GM18858 (cell line): ENCODE measurements at regions not wholly inside any gene's neighbourhood (a gene's known extent, or its start where the extent isn't known, plus 50 kb on each side); places are given as distances from the start of the nearest gene placed in this dataset.
"Not testable (repeated sequence)": the region's sequence is repeated elsewhere in the genome, so short reads cannot be mapped to it uniquely, and the experiment has no call there.

Experiments used
- ATAC-seq: cut with Tn5 transposase; IDR thresholded peaks from one replicate; pipeline ENCODE4 v1.9.1; 2021; ENCODE audit not compliant: unreplicated experiment

- ATAC-seq: no peak
Observed at GRCh38 chr2:138213624-138214023, 249.4 kb downstream of the HNMT start.

GRCh38 chr2:138215958-138216357 is 251.7 kb downstream of the HNMT start:
- ATAC-seq: no peak

DNA sequence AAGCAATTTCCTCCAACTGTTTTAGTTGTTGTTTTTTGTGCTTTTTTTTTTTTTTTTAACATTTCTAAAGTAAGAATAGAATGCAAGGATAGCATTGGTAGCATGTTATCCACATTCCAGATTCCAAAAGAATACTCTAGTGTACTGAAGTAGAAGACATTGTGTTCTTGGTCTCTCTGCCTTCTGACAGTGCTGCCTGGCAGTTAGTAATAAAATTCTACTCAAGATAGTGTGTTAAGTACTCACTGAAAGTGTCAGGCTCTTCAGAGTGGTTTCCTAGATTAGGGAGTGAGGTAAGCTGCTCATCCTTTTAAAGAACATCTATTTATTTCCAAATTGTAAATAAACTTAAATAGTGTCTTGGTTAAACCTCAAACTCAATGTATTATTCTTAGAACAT is 253.7 kb downstream of the HNMT start:
- ATAC-seq: no peak

DNA sequence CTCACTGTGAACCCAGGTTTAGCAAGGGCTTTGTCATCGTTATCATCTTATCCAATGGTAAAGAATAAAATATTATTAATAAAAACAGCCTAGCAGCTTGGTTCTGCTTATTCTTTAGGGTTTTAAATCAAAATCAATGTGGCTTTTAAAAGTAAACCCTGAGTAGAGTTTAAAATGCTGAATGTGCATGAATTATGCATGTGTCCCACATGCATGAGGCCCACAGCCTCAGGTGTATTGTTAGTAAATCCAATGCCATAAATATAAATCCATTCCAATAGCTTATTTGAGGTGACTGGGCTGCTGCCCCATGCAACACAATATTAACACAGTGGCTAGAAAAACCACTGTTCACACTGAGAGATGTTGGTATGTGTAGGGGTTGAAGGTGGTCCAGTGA is 254.1 kb downstream of the HNMT start:
- no peak for ATAC-seq

DNA sequence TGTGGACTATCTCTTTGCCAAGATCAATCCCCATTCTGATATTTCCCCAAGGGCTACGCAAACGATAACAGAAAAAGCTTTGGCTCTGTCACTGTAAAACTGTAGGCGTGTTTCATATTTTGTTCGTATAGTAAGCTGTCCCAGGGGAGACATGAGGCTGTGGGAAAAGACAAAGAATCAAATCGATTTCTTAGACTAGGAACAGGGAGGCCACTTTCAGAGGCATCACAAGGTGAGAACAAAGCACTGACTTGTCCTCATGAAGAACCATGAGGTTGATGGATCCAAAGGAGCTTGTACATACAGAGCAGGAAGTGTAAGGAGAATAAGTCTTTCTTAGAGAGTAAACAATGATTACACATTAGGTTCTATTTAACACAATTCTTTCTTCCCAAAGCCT is 255.7 kb downstream of the HNMT start:
- ATAC-seq: no peak

DNA sequence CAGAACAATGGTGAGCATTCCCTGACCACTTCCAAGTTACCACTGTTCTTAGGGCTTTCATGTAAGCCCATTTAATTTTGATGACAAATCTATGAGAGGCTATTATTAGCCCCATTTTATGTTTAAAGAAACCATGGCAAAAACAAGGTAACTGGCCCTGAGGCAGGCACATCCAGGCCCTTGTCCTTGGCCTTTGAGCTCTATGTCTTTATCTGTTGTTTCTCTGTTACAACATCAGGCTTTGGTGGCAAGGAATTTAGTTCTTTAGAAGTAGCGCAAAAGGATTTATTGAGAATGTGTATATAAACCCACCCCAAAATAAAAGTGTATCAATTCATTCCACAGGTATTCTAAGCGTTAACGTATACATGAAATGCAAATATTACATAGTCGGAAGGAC is 257.1 kb downstream of the HNMT start:
- ATAC-seq: no peak

DNA sequence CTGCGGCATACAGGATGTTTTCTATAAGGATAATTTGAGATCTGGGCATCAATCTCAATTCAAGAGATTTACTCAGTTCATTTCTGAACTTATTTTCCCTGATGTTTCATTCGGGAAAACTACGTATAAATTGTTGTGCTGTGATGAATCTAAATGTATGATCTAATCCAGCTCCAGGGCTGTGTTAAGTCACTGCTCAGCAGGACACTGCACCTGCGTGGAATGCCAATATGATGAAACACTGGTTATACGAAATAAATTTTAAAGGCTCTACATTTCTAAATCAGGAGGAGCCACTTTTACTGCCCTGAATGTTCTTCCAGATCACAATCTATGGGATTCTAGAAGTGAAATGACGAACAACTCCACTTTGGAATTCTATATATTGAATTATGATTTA is 259.0 kb downstream of the HNMT start:
- ATAC-seq: no peak

- no peak for ATAC-seq
Observed at GRCh38 chr2:138227195-138227594, 262.9 kb downstream of the HNMT start.

- ATAC-seq: no peak
Observed at GRCh38 chr2:138228101-138228500, 263.8 kb downstream of the HNMT start.

- ATAC-seq: no peak
Observed at GRCh38 chr2:138234265-138234664, 267.3 kb upstream of the SPOPL start.

DNA sequence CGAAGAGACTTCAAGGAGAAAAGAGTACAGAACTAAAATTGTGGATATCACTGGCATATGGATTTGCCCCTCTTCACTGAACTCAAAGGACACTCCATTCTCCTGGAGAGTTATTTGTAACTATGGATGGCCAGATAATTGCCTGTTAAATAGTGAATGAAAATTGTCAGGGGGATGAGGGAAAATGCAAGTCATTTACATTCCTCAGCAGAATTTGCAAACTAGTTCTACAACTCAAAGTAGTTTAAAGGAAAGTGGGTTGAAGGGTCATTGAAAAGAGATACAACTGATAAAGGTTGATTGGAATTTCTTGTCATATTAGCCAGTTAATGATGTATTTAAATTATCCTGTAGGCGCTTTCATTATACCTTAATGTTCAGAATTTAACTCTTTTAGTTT is 266.5 kb upstream of the SPOPL start:
- ATAC-seq: no peak

DNA sequence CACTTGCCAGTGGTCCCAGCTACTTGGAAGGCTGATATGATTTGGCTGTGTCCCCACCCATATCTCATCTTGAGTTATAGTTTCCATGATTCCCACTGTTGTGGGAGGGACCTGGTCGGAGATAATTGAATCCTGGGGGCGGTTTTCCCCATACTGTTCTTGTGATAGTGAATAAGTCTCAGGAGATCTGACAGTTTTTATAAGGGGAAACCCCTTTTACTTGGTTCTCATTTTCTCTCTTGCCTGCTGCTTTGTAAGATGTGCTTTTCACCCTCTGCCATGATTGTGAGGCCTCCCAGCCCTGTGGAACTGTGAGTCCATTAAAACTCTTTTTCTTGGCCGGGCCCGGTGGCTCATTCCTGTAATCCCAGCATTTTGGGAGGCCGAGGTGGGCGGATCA is 265.4 kb upstream of the SPOPL start:
- no peak for ATAC-seq

GRCh38 chr2:138237667-138238384 is 263.7 kb upstream of the SPOPL start:
- ATAC-seq: no peak

- ATAC-seq: peak; percentile 69
Observed at GRCh38 chr2:138238908-138239307, 262.7 kb upstream of the SPOPL start.

GRCh38 chr2:138239902-138240491 is 261.6 kb upstream of the SPOPL start:
- no peak for ATAC-seq

GRCh38 chr2:138243372-138243771 is 258.2 kb upstream of the SPOPL start:
- no peak for ATAC-seq

GRCh38 chr2:138244501-138244925 is 257.1 kb upstream of the SPOPL start:
- ATAC-seq: no peak

DNA sequence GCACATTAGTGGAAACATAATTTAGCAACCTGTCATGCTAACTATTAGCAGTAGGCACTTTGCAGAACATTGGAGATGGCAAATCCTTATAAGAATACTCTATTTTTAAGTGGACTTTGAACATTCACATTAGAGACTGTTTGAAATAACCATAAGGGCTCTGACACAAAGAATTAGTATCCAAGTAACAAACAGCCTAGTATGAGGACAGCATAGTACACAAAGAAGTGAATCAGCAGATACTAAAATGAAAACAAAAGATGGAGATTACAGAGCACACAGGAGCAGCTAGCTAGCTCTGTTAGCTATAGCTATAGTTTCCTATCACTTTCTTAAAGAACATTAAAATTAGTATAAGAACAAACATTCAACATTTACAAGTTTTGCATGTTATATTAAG is 256.3 kb upstream of the SPOPL start:
- no peak for ATAC-seq

DNA sequence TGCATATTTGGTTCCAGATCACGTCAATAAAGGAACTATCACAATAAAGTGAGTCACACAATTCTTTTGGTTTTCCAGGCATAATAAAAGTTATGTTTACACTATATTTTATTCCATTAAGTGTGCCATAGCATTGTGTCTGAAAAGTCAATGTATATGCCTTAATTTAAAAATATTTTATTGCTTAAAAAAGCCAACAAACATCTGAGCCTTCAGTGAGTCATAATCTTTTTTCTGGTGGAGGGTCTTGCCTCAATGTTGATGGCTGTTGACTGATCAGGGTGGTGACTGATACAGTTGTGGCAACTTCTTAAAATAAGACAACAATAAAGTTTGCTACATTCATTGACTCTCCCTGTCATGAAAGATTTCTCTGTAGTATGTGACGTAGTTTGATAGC is 254.3 kb upstream of the SPOPL start:
- ATAC-seq: no peak

DNA sequence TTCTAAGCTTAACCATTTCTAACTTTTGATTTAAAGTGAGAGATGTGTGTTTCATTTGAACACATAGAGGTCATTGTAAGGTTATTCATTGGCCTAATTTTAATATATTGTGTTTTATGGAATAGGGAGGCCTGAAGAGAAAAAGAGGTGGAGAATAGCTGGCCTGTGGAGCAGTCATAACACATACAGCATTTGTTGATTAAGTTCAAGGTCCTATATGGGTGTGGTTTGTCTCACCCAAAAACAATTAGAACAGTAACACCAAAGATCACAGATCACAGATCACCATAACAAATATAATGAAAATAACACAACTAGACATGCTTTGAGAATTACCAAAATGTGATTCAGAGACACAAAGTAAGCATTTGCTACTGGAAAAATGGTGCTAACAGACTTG is 252.4 kb upstream of the SPOPL start:
- no peak for ATAC-seq

- not testable (repeated sequence) for ATAC-seq
Observed at GRCh38 chr2:138250843-138251320, 250.7 kb upstream of the SPOPL start.

- ATAC-seq: no peak
Observed at GRCh38 chr2:138252587-138252986, 249.0 kb upstream of the SPOPL start.

- ATAC-seq: no peak
Observed at GRCh38 chr2:138255670-138256069, 245.9 kb upstream of the SPOPL start.
